ENCODE measurements at regions not wholly inside any gene's neighbourhood (a gene's known extent, or its start where the extent isn't known, plus 50 kb on each side); places are given as distances from the start of the nearest gene placed in this dataset.

GRCh38 chr11:119529063-119529845 is 106.3 kb upstream of the THY1 start:
- no peak for DNase-seq (ENCODE audit: low read depth)
- no peak overlapping the region for H3K4me3 ChIP-seq (ENCODE audit: low read length)
- no peak for TF ChIP-seq CTCF (conservative IDR thresholded peaks at IDR 0.05; ENCODE audit: low read depth, low read length)

GRCh38 chr11:119525867-119526196 is 102.9 kb upstream of the THY1 start:
- no peak for TF ChIP-seq CTCF (conservative IDR thresholded peaks at IDR 0.05; ENCODE audit: low read depth, low read length)
- DNase-seq (ENCODE audit: low read depth), result no peak
- no peak overlapping the region for H3K4me3 ChIP-seq (ENCODE audit: low read length)

GRCh38 chr11:119525180-119525866 is 102.4 kb upstream of the THY1 start:
- H3K4me3 ChIP-seq (ENCODE audit: low read length), result no peak overlapping the region
- no peak for TF ChIP-seq CTCF (conservative IDR thresholded peaks at IDR 0.05; ENCODE audit: low read depth, low read length)
- no peak for DNase-seq (ENCODE audit: low read depth)

- no peak overlapping the region for H3K4me3 ChIP-seq (ENCODE audit: low read length)
- no peak for DNase-seq (ENCODE audit: low read depth)
- TF ChIP-seq CTCF (conservative IDR thresholded peaks at IDR 0.05; ENCODE audit: low read depth, low read length), result no peak
Measured at GRCh38 chr11:119523539-119524157, 100.7 kb upstream of the THY1 start.

GRCh38 chr11:119522609-119523008 is 99.6 kb upstream of the THY1 start:
- no peak overlapping the region for H3K4me3 ChIP-seq (ENCODE audit: low read length)
- DNase-seq (ENCODE audit: low read depth), result no peak
- no peak for TF ChIP-seq CTCF (conservative IDR thresholded peaks at IDR 0.05; ENCODE audit: low read depth, low read length)

- TF ChIP-seq CTCF (conservative IDR thresholded peaks at IDR 0.05; ENCODE audit: low read depth, low read length), result no peak
Measured at GRCh38 chr11:119521551-119521950, 98.6 kb upstream of the THY1 start.

More at GRCh38 chr11:119521551-119521950, 98.6 kb upstream of the THY1 start:
- no peak for DNase-seq (ENCODE audit: low read depth)
- no peak overlapping the region for H3K4me3 ChIP-seq (ENCODE audit: low read length)
